ENCODE measurements at regions not wholly inside any gene's neighbourhood (a gene's known extent, or its start where the extent isn't known, plus 50 kb on each side); places are given as distances from the start of the nearest gene placed in this dataset.
A peak's percentile ranks its signal among the peaks of the same experiment; 100 is the strongest.

GRCh38 chr3:159487304-159487703, 501.3 kb upstream of the IL12A start:
- Mint-ChIP-seq H3K9me3 (no peaks in the 10 kb centered on the region), H3K4me1 (ENCODE audit: low read depth) (peaks cover 5% of the 10 kb centered on the region; the same call in 1 of the 2 replicates), H3K27me3 (ENCODE audit: insufficient read depth) (peaks cover 8% of the 10 kb centered on the region), H3K4me3 (no peak overlapping the region), H3K27ac (no peak overlapping the region), H3K36me3 (ENCODE audit: low read depth) (no peaks in the 10 kb centered on the region; the same call in 1 of the 2 replicates)
- no peak for TF ChIP-seq CTCF (IDR thresholded peaks at IDR 0.05)
- DNase-seq, result no peak

- Mint-ChIP-seq H3K27ac (no peak overlapping the region), H3K27me3 (ENCODE audit: insufficient read depth) (peaks cover 9% of the 10 kb centered on the region), H3K36me3 (ENCODE audit: low read depth) (no peaks in the 10 kb centered on the region; the same call in 1 of the 2 replicates), H3K9me3 (no peaks in the 10 kb centered on the region), H3K4me1 (ENCODE audit: low read depth) (no peaks in the 10 kb centered on the region), H3K4me3 (no peak overlapping the region)
- TF ChIP-seq CTCF (IDR thresholded peaks at IDR 0.05), result no peak
- no peak for DNase-seq
Observed at GRCh38 chr3:159488602-159489001, 500.0 kb upstream of the IL12A start.

GRCh38 chr3:159497361-159497760, 491.3 kb upstream of the IL12A start:
- peaks cover 5% of the 10 kb centered on the region; the same call in 1 of the 2 replicates for H3K27me3 Mint-ChIP-seq (ENCODE audit: insufficient read depth)
- H3K27ac Mint-ChIP-seq, result no peak overlapping the region
- H3K4me1 Mint-ChIP-seq (ENCODE audit: low read depth), result peaks cover 10% of the 10 kb centered on the region
- no peak for DNase-seq
- H3K36me3 Mint-ChIP-seq (ENCODE audit: low read depth), result no peaks in the 10 kb centered on the region
- H3K4me3 Mint-ChIP-seq, result no peak overlapping the region
- no peaks in the 10 kb centered on the region for H3K9me3 Mint-ChIP-seq
- TF ChIP-seq CTCF (IDR thresholded peaks at IDR 0.05), result no peak

GRCh38 chr3:159499031-159499793, 489.4 kb upstream of the IL12A start:
- H3K36me3 Mint-ChIP-seq (ENCODE audit: low read depth), result no peaks in the 10 kb centered on the region
- no peaks in the 10 kb centered on the region for H3K9me3 Mint-ChIP-seq
- H3K27ac Mint-ChIP-seq, result no peak overlapping the region
- H3K4me3 Mint-ChIP-seq, result no peak overlapping the region
- peaks cover 10% of the 10 kb centered on the region for H3K4me1 Mint-ChIP-seq (ENCODE audit: low read depth)
- DNase-seq, result peak; percentile 51
- no peak for TF ChIP-seq CTCF (IDR thresholded peaks at IDR 0.05)
- H3K27me3 Mint-ChIP-seq (ENCODE audit: insufficient read depth), result no peaks in the 10 kb centered on the region; the same call in 1 of the 2 replicates

- Mint-ChIP-seq H3K4me1 (ENCODE audit: low read depth) (peaks cover 10% of the 10 kb centered on the region), H3K36me3 (ENCODE audit: low read depth) (no peaks in the 10 kb centered on the region), H3K27me3 (ENCODE audit: insufficient read depth) (peaks cover 4% of the 10 kb centered on the region; the same call in 1 of the 2 replicates), H3K9me3 (no peaks in the 10 kb centered on the region), H3K27ac (no peak overlapping the region), H3K4me3 (no peak overlapping the region)
- no peak for DNase-seq
- TF ChIP-seq CTCF (IDR thresholded peaks at IDR 0.05), result no peak
Observed at GRCh38 chr3:159501029-159501428, 487.6 kb upstream of the IL12A start.

All from HFFc6 (cell line).